Activated T-helper 17 cell treated with anti-CD3 and anti-CD28 coated beads, Interleukin-2, amount 50 U/mL, for 72 hours (primary cell): ENCODE measurements at regions not wholly inside any gene's neighbourhood (a gene's known extent, or its start where the extent isn't known, plus 50 kb on each side); places are given as distances from the start of the nearest gene placed in this dataset.

Experiments used
- ATAC-seq: fragments of 150-1000 bp; cut with Tn5 transposase; replicated peaks from 2 replicates; pipeline ENCODE4 v1.10.0; 2021; ENCODE audit warnings: mild to moderate bottlenecking, moderate library complexity
- H3K27ac Mint-ChIP-seq: one replicate; pipeline ENCODE4 v1.8.0; 2022; ENCODE audit warnings: mixed read lengths
- H3K27me3 Mint-ChIP-seq: one replicate; pipeline ENCODE4 v1.8.0; 2022; ENCODE audit warnings: mixed read lengths
- H3K36me3 Mint-ChIP-seq: one replicate; pipeline ENCODE4 v1.8.0; 2022; ENCODE audit warnings: low read depth, mild to moderate bottlenecking, mixed read lengths
- H3K4me1 Mint-ChIP-seq: one replicate; pipeline ENCODE4 v1.8.0; 2022; ENCODE audit warnings: mixed read lengths
- H3K4me3 Mint-ChIP-seq: one replicate; pipeline ENCODE4 v1.8.0; 2022; ENCODE audit warnings: mild to moderate bottlenecking, mixed read lengths
- H3K9me3 Mint-ChIP-seq: one replicate; pipeline ENCODE4 v1.8.0; 2022; ENCODE audit warnings: mixed read lengths

DNA sequence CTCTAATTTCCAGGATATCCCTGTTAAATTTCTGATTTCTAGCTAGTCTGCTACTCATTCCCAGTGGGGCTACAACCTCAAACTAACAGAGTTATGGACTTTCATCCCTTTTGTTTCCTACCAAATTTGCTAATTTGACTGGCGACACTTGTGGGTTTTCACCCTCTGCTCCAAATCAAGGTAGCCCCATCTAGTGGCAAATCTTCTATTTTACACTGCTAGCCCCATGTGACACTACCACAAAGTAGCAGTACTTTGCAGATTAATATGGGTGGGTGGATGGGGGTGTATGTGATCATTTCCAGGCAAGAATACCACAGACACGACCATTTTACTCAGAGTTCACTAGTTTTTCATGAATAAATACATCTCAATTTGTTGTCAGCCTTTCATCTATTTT is 150.3 kb downstream of the MSL3 start:
- Mint-ChIP-seq H3K9me3 (peaks cover 3% of the 10 kb centered on the region), H3K27ac (no peak overlapping the region), H3K4me3 (no peak overlapping the region), H3K4me1 (no peaks in the 10 kb centered on the region), H3K36me3 (no peaks in the 10 kb centered on the region), H3K27me3 (peaks cover 5% of the 10 kb centered on the region)
- ATAC-seq: peak; percentile 47

GRCh38 chrX:11913001-11913400 is 155.0 kb downstream of the MSL3 start:
- Mint-ChIP-seq H3K27me3 (peaks cover 7% of the 10 kb centered on the region), H3K9me3 (no peaks in the 10 kb centered on the region)

DNA sequence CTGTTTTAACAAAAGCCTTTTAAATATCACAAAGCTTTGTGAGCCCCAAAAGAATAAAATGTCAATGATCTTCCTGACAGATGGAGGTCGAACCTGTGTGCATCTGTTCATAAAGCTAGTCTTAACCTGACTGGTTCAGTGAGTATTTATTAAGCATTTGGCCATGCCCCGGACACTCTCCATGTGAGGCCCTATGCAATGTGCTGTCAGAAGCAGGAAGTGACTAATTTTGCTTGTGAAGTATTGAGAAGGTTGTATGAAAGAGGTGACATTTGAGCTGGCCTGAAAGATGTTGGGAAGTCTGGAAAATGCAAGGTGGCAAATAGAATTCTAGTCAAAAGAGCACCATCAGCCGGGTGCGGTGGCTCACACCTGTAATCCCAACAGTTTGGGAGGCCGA is 171.4 kb downstream of the MSL3 start:
- Mint-ChIP-seq H3K4me3 (no peak overlapping the region), H3K9me3 (no peaks in the 10 kb centered on the region), H3K4me1 (no peaks in the 10 kb centered on the region), H3K36me3 (no peaks in the 10 kb centered on the region), H3K27me3 (no peaks in the 10 kb centered on the region), H3K27ac (no peak overlapping the region)
- no peak for ATAC-seq

More at GRCh38 chrX:11913001-11913400, 155.0 kb downstream of the MSL3 start:
- Mint-ChIP-seq H3K27ac (no peak overlapping the region), H3K4me1 (no peaks in the 10 kb centered on the region), H3K36me3 (no peaks in the 10 kb centered on the region), H3K4me3 (no peak overlapping the region)
- no peak for ATAC-seq

DNA sequence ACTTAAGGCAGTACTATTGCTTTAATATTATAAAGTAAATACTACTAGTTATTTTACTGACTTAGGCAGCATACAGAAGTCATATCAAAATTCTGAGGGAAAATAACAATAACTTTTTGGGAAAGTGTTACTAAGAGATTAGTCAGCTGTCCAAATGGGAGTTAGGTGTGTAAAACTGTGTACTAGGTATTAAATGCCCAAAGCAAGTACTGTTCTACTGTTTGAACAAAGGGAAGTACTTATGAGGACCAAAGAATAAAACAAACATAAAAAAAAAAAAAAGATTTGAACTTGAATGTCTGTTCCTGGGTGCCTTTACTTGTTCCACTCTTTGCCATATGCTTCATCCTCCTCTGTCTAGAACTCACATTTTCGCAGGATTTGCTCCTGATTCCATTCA is 174.4 kb downstream of the MSL3 start:
- H3K4me1 Mint-ChIP-seq: no peaks in the 10 kb centered on the region
- H3K36me3 Mint-ChIP-seq: no peaks in the 10 kb centered on the region
- H3K27me3 Mint-ChIP-seq: no peaks in the 10 kb centered on the region
- no peaks in the 10 kb centered on the region for H3K9me3 Mint-ChIP-seq
- H3K4me3 Mint-ChIP-seq: no peak overlapping the region
- no peak overlapping the region for H3K27ac Mint-ChIP-seq
- ATAC-seq: no peak

DNA sequence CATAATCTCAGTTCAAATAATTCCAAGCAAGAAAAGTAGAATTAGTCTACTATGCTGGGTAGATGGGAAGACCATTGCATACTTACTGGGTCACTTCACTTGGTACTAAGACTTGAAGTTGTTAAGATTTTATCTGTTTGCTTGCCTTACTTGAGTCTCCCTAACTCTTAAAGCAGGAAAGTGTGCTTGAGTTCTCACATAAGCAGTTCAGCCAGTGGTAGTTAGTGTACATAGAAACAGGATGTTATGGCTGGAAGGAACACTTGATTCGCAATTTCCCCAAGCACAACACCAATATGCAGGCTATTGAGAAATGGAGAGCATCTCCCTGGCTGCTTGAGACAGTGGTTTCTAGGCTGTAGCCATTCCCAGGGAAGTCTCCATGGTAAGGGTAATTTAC is 176.1 kb downstream of the MSL3 start:
- H3K27ac Mint-ChIP-seq: no peak overlapping the region
- no peak overlapping the region for H3K4me3 Mint-ChIP-seq
- H3K4me1 Mint-ChIP-seq: no peaks in the 10 kb centered on the region
- no peaks in the 10 kb centered on the region for H3K9me3 Mint-ChIP-seq
- no peaks in the 10 kb centered on the region for H3K36me3 Mint-ChIP-seq
- ATAC-seq: no peak
- no peaks in the 10 kb centered on the region for H3K27me3 Mint-ChIP-seq

DNA sequence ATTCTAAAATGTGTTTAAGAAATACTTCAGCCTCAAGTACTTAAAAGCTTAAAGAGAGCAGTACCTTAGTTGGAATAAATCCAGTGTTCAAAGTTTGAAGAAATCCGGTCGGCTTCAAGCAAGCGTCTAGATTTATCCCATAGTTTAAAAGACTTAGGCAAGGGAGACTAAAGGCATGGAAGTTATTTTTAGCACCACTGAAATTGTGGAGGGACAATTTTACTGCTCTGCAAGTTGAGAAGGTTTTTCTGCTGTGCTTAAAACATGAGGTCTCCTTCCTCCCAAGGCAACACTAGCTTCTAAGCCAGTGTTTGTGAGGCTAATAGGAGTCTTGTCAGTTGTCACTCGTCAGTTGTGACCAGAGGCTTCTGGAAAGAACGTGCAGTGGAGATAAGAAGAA is 183.5 kb downstream of the MSL3 start:
- no peaks in the 10 kb centered on the region for H3K27me3 Mint-ChIP-seq
- H3K9me3 Mint-ChIP-seq: no peaks in the 10 kb centered on the region
- H3K4me1 Mint-ChIP-seq: no peaks in the 10 kb centered on the region
- H3K4me3 Mint-ChIP-seq: no peak overlapping the region
- no peaks in the 10 kb centered on the region for H3K36me3 Mint-ChIP-seq
- no peak for ATAC-seq
- no peak overlapping the region for H3K27ac Mint-ChIP-seq

DNA sequence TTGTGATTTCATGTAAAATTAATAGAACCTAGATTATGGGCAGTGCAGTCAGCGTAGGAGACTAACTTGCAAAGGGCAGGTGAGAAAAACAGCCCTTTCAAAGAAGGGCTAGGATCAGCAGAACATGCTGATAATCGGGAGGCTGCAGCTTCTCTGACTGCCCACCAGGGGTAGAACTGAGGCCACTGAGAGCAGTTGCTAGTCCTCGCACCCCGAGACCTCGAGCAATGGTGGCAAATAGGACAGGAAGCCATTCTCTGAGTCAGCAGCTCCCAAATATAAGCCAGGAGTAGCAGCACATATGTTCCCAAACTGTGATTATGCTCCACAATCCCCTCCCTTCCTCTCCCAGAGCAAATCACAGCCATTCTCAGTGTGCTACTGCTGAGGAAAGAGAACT is 186.5 kb downstream of the MSL3 start:
- ATAC-seq: no peak
- Mint-ChIP-seq H3K27ac (no peak overlapping the region), H3K4me1 (no peaks in the 10 kb centered on the region)

GRCh38 chrX:11949291-11949690 is 189.0 kb upstream of the FRMPD4 start:
- no peak overlapping the region for H3K4me3 Mint-ChIP-seq
- H3K27me3 Mint-ChIP-seq: no peaks in the 10 kb centered on the region
- H3K9me3 Mint-ChIP-seq: no peaks in the 10 kb centered on the region
- no peak for ATAC-seq
- H3K27ac Mint-ChIP-seq: no peak overlapping the region
- H3K36me3 Mint-ChIP-seq: no peaks in the 10 kb centered on the region
- H3K4me1 Mint-ChIP-seq: no peaks in the 10 kb centered on the region

More for the DNA sequence above, 186.5 kb downstream of the MSL3 start:
- H3K36me3 Mint-ChIP-seq: no peaks in the 10 kb centered on the region
- no peaks in the 10 kb centered on the region for H3K27me3 Mint-ChIP-seq
- no peaks in the 10 kb centered on the region for H3K9me3 Mint-ChIP-seq
- H3K4me3 Mint-ChIP-seq: no peak overlapping the region

DNA sequence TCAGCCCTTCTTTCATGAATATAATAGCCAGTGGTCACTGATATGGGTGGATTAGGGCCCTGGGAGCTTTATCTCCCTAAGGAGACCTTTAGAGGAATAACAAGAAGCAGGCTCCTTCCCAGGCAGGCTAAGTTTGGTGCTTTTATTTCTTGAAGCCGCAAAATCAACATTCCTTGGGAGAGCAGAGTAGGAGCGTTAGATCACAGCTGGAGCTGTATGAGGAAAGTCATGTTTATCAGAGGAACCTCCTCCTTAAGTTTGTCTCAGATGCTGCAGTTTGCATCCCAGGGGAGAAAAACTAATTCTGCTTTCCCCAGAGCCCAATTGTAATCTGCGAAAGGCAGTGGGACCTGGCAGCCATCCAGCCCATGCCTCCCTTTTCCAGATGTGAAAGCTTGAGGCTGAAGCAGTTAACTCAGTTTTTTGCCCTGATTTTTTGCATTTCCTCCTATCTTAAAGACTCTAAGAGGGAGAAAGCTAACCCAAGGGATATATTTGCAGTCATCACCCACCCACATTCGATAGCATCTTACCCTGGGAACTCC is 186.0 kb upstream of the FRMPD4 start:
- ATAC-seq: no peak
- H3K4me1 Mint-ChIP-seq: no peaks in the 10 kb centered on the region
- no peaks in the 10 kb centered on the region for H3K27me3 Mint-ChIP-seq
- no peak overlapping the region for H3K27ac Mint-ChIP-seq
- H3K4me3 Mint-ChIP-seq: no peak overlapping the region
- H3K36me3 Mint-ChIP-seq: no peaks in the 10 kb centered on the region
- H3K9me3 Mint-ChIP-seq: no peaks in the 10 kb centered on the region

DNA sequence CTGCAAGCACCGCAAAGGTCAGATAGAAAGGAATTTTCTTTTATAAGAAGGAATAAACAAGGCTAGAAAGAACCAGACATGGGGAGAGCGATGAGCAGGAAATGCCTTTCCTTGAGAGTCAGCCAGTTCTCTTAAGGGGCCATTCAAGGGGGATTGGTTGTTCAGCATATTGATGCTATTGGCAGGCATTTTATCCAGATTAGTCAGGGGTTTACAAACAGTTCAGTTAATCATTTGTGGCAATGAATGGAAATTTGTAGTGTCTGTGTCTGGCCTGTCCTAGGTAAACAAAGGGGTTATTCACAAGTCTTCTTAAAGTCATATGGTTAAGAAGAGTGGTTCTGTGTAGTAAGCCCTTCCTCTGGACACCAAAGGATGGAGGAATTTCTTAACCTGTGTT is 184.7 kb upstream of the FRMPD4 start:
- no peaks in the 10 kb centered on the region for H3K4me1 Mint-ChIP-seq
- H3K36me3 Mint-ChIP-seq: no peaks in the 10 kb centered on the region
- no peaks in the 10 kb centered on the region for H3K9me3 Mint-ChIP-seq
- H3K27ac Mint-ChIP-seq: no peak overlapping the region
- H3K27me3 Mint-ChIP-seq: no peaks in the 10 kb centered on the region
- H3K4me3 Mint-ChIP-seq: no peak overlapping the region
- no peak for ATAC-seq

DNA sequence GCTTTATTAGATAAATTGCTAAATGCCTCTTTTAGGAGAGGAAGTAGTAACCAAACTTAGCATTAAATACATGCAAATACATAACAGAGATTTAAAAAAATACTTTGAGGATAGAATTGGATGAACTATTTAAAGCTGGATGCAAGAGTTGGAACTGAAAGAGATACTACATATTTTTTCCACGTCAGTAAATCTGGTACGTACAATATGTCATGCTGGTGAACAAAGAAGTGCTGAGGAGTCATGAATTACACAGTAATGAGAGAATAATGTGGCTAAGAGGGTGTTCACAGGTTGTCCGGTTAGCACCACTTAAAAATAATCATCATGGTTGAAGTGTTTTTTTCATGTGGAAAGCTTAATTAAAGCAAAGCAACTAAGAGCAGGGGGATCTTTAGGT is 184.1 kb upstream of the FRMPD4 start:
- H3K27me3 Mint-ChIP-seq: no peaks in the 10 kb centered on the region
- ATAC-seq: no peak
- H3K4me1 Mint-ChIP-seq: no peaks in the 10 kb centered on the region
- H3K36me3 Mint-ChIP-seq: no peaks in the 10 kb centered on the region
- H3K27ac Mint-ChIP-seq: no peak overlapping the region
- H3K9me3 Mint-ChIP-seq: no peaks in the 10 kb centered on the region
- no peak overlapping the region for H3K4me3 Mint-ChIP-seq

DNA sequence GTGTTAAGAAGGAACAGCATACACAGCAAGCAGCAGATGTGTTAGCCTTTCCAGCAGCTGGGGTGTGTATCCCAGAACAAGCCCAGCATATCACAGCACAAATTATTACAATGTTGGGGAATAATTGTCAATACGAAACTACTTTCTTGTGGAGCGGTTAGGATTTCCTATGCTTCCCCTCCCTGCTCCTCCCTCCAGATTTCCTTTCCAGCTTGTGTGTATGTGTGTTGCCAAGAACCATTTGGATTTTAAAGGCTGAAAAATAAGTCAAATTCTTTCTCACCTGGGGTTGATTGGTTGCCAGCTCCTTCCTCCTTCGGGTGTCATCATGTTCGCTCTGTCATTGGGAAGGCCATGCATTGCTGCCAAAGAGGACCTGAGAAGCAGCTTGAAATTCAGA is 178.2 kb upstream of the FRMPD4 start:
- no peak for ATAC-seq
- H3K4me3 Mint-ChIP-seq: no peak overlapping the region
- H3K4me1 Mint-ChIP-seq: no peaks in the 10 kb centered on the region
- H3K27ac Mint-ChIP-seq: no peak overlapping the region
- no peaks in the 10 kb centered on the region for H3K9me3 Mint-ChIP-seq
- H3K36me3 Mint-ChIP-seq: no peaks in the 10 kb centered on the region
- H3K27me3 Mint-ChIP-seq: peaks cover 3% of the 10 kb centered on the region

DNA sequence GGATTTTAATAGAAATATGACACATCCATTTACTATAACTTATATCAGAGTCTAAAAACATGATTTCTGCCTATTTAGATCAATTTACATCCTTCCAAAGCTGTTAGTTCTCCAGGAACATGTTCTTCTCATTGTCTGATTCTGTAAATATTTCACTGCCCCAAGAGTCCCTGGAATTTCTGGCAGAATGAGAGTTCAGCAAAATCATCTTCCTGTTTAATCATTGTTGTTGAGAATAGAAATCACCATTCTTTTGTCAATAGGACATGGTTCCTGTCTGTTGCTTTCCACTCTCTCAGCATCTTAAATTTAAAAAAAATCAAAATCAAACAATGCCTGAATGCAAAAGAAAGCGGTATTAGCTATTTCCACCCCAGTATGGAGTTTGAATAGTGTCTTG is 172.8 kb upstream of the FRMPD4 start:
- Mint-ChIP-seq H3K36me3 (no peaks in the 10 kb centered on the region), H3K9me3 (no peaks in the 10 kb centered on the region), H3K4me1 (no peaks in the 10 kb centered on the region), H3K4me3 (no peak overlapping the region), H3K27me3 (peaks cover 3% of the 10 kb centered on the region), H3K27ac (no peak overlapping the region)
- no peak for ATAC-seq

- Mint-ChIP-seq H3K4me3 (no peak overlapping the region), H3K4me1 (no peaks in the 10 kb centered on the region), H3K9me3 (no peaks in the 10 kb centered on the region), H3K27ac (no peak overlapping the region), H3K27me3 (peaks cover 3% of the 10 kb centered on the region), H3K36me3 (no peaks in the 10 kb centered on the region)
- ATAC-seq: no peak
Measured at GRCh38 chrX:11967986-11968869, 170.0 kb upstream of the FRMPD4 start.

GRCh38 chrX:11968991-11969390 is 169.3 kb upstream of the FRMPD4 start:
- Mint-ChIP-seq H3K4me3 (no peak overlapping the region), H3K36me3 (no peaks in the 10 kb centered on the region), H3K27ac (no peak overlapping the region)

More at GRCh38 chrX:11968991-11969390, 169.3 kb upstream of the FRMPD4 start:
- H3K4me1 Mint-ChIP-seq: no peaks in the 10 kb centered on the region
- peaks cover 3% of the 10 kb centered on the region for H3K27me3 Mint-ChIP-seq
- ATAC-seq: no peak
- H3K9me3 Mint-ChIP-seq: no peaks in the 10 kb centered on the region
